GM18517 (cell line): ENCODE measurements at regions not wholly inside any gene's neighbourhood (a gene's known extent, or its start where the extent isn't known, plus 50 kb on each side); places are given as distances from the start of the nearest gene placed in this dataset.

Experiments
- ATAC-seq: cut with Tn5 transposase; IDR thresholded peaks from one replicate; pipeline ENCODE4 v1.9.1; 2021; ENCODE audit warnings: mild to moderate bottlenecking, moderate library complexity; ENCODE audit not compliant: unreplicated experiment

GRCh38 chr4:176566769-176567168 lies 226.0 kb downstream of the VEGFC start:
- no peak for ATAC-seq

GRCh38 chr4:176568238-176568637 lies 224.5 kb downstream of the VEGFC start:
- no peak for ATAC-seq

GRCh38 chr4:176569301-176569700 lies 223.4 kb downstream of the VEGFC start:
- ATAC-seq = no peak

- no peak for ATAC-seq
Measured at GRCh38 chr4:176571206-176571605, 221.5 kb downstream of the VEGFC start.

GRCh38 chr4:176575141-176575730 lies 217.5 kb downstream of the VEGFC start:
- ATAC-seq = no peak

- no peak for ATAC-seq
Measured at GRCh38 chr4:176579226-176579625, 213.5 kb downstream of the VEGFC start.

GRCh38 chr4:176583278-176583677 lies 209.4 kb downstream of the VEGFC start:
- no peak for ATAC-seq

- ATAC-seq = no peak
Measured at GRCh38 chr4:176584031-176584606, 208.6 kb downstream of the VEGFC start.

- no peak for ATAC-seq
Measured at GRCh38 chr4:176587920-176588319, 204.8 kb downstream of the VEGFC start.

GRCh38 chr4:176588436-176588835 lies 204.3 kb downstream of the VEGFC start:
- no peak for ATAC-seq

GRCh38 chr4:176592976-176593670 lies 199.6 kb downstream of the VEGFC start:
- no peak for ATAC-seq

- ATAC-seq = no peak
Measured at GRCh38 chr4:176593943-176594342, 198.8 kb downstream of the VEGFC start.

- no peak for ATAC-seq
Measured at GRCh38 chr4:176595257-176595656, 197.5 kb downstream of the VEGFC start.

- no peak for ATAC-seq
Measured at GRCh38 chr4:176601124-176601523, 191.6 kb downstream of the VEGFC start.

- no peak for ATAC-seq
Measured at GRCh38 chr4:176607807-176608206, 184.9 kb downstream of the VEGFC start.

GRCh38 chr4:176608346-176608745 lies 184.4 kb downstream of the VEGFC start:
- ATAC-seq = no peak

GRCh38 chr4:176610594-176610993 lies 182.1 kb downstream of the VEGFC start:
- ATAC-seq = no peak

- ATAC-seq = no peak
Measured at GRCh38 chr4:176611381-176611780, 181.3 kb downstream of the VEGFC start.

- ATAC-seq = no peak
Measured at GRCh38 chr4:176611951-176612350, 180.8 kb downstream of the VEGFC start.

- ATAC-seq = no peak
Measured at GRCh38 chr4:176614793-176615192, 177.9 kb downstream of the VEGFC start.

- no peak for ATAC-seq
Measured at GRCh38 chr4:176616151-176616550, 176.6 kb downstream of the VEGFC start.

GRCh38 chr4:176618138-176618537 lies 174.6 kb downstream of the VEGFC start:
- ATAC-seq = no peak
